ENCODE measurements at regions not wholly inside any gene's neighbourhood (a gene's known extent, or its start where the extent isn't known, plus 50 kb on each side); places are given as distances from the start of the nearest gene placed in this dataset. TPM values are rescaled to one million over a fixed set of nuclear protein-coding genes. Genes with fewer than 3 reads are reported as not detected.

Small RNAs in the stretch of these regions (small RNA-seq; reads per million reads assigned to genes)
- not detected for gene AC107983.1
